ENCODE measurements at regions not wholly inside any gene's neighbourhood (a gene's known extent, or its start where the extent isn't known, plus 50 kb on each side); places are given as distances from the start of the nearest gene placed in this dataset.

GRCh38 chr18:37654731-37655369 is 89.3 kb upstream of the CELF4 start:
- BruUV-seq (replicated peaks): no TSS peak
- intact Hi-C loops (cut with micrococcal nuclease; ENCODE audit: unreplicated experiment): no loop called here

GRCh38 chr18:37654034-37654433 is 88.4 kb upstream of the CELF4 start:
- H3K9me2 ChIP-seq (ENCODE audit: insufficient read depth, low read length): no peaks in the 10 kb centered on the region
- no peak overlapping the region for H2AFZ ChIP-seq (ENCODE audit: low read length)
- H3K4me1 ChIP-seq (ENCODE audit: insufficient read depth, low read length, poor library complexity, severe bottlenecking): no peaks in the 10 kb centered on the region
- H3K79me2 ChIP-seq (ENCODE audit: insufficient read depth, low read depth, low read length): no peaks in the 10 kb centered on the region
- intact Hi-C loops (cut with micrococcal nuclease; ENCODE audit: unreplicated experiment): no loop called here
- TF ChIP-seq EZH2phosphoT487 (IDR thresholded peaks at IDR 0.05; ENCODE audit: borderline replicate concordance, low read depth, low read length) (no peak), CTCF (conservative IDR thresholded peaks at IDR 0.05; ENCODE audit: low read length) (no peak)
- H3K4me3 ChIP-seq (ENCODE audit: low read depth, low read length, poor library complexity, severe bottlenecking): no peak overlapping the region
- no peak for DNase-seq (ENCODE audit: low spot score)
- CTCF ChIA-PET (ENCODE audit: unreplicated experiment): no interaction called here
- H3K27ac ChIP-seq (ENCODE audit: low read depth, low read length, poor library complexity, severe bottlenecking): no peak overlapping the region
- H3K36me3 ChIP-seq (ENCODE audit: insufficient read depth, low read length): no peaks in the 10 kb centered on the region
- BruUV-seq (replicated peaks): no TSS peak
- POLR2A ChIA-PET: no interaction called here
- H3K4me2 ChIP-seq (ENCODE audit: low read length): no peak overlapping the region
- H3K9me3 ChIP-seq (ENCODE audit: low read length): no peaks in the 10 kb centered on the region
- no peaks in the 10 kb centered on the region for H4K20me1 ChIP-seq (ENCODE audit: insufficient read depth, low read length)

More at GRCh38 chr18:37654731-37655369, 89.3 kb upstream of the CELF4 start:
- no peak overlapping the region for H3K4me3 ChIP-seq (ENCODE audit: low read depth, low read length, poor library complexity, severe bottlenecking)
- H3K4me1 ChIP-seq (ENCODE audit: insufficient read depth, low read length, poor library complexity, severe bottlenecking): no peaks in the 10 kb centered on the region
- CTCF ChIA-PET (ENCODE audit: unreplicated experiment): no interaction called here
- H3K36me3 ChIP-seq (ENCODE audit: insufficient read depth, low read length): no peaks in the 10 kb centered on the region
- TF ChIP-seq CTCF (conservative IDR thresholded peaks at IDR 0.05; ENCODE audit: low read length) (no peak), EZH2phosphoT487 (IDR thresholded peaks at IDR 0.05; ENCODE audit: borderline replicate concordance, low read depth, low read length) (no peak)
- H4K20me1 ChIP-seq (ENCODE audit: insufficient read depth, low read length): no peaks in the 10 kb centered on the region
- no peak overlapping the region for H2AFZ ChIP-seq (ENCODE audit: low read length)
- no peak overlapping the region for H3K27ac ChIP-seq (ENCODE audit: low read depth, low read length, poor library complexity, severe bottlenecking)
- no peaks in the 10 kb centered on the region for H3K79me2 ChIP-seq (ENCODE audit: insufficient read depth, low read depth, low read length)
- no peak overlapping the region for H3K4me2 ChIP-seq (ENCODE audit: low read length)
- no peaks in the 10 kb centered on the region for H3K9me3 ChIP-seq (ENCODE audit: low read length)
- no peak for DNase-seq (ENCODE audit: low spot score)
- POLR2A ChIA-PET: no interaction called here
- H3K9me2 ChIP-seq (ENCODE audit: insufficient read depth, low read length): no peaks in the 10 kb centered on the region

- H3K4me1 ChIP-seq (ENCODE audit: insufficient read depth, low read length, poor library complexity, severe bottlenecking): no peaks in the 10 kb centered on the region
- BruUV-seq (replicated peaks): no TSS peak
- no peak overlapping the region for H3K4me3 ChIP-seq (ENCODE audit: low read depth, low read length, poor library complexity, severe bottlenecking)
- H3K27ac ChIP-seq (ENCODE audit: low read depth, low read length, poor library complexity, severe bottlenecking): no peak overlapping the region
- no peak for DNase-seq (ENCODE audit: low spot score)
- no peaks in the 10 kb centered on the region for H3K36me3 ChIP-seq (ENCODE audit: insufficient read depth, low read length)
- no peak overlapping the region for H2AFZ ChIP-seq (ENCODE audit: low read length)
- ChIA-PET POLR2A (no interaction called here), CTCF (ENCODE audit: unreplicated experiment) (no interaction called here)
- no peaks in the 10 kb centered on the region for H3K9me3 ChIP-seq (ENCODE audit: low read length)
- TF ChIP-seq CTCF (conservative IDR thresholded peaks at IDR 0.05; ENCODE audit: low read length) (no peak), EZH2phosphoT487 (IDR thresholded peaks at IDR 0.05; ENCODE audit: borderline replicate concordance, low read depth, low read length) (no peak)
- intact Hi-C loops (cut with micrococcal nuclease; ENCODE audit: unreplicated experiment): no loop called here
- H3K9me2 ChIP-seq (ENCODE audit: insufficient read depth, low read length): no peaks in the 10 kb centered on the region
- H3K4me2 ChIP-seq (ENCODE audit: low read length): no peak overlapping the region
- no peaks in the 10 kb centered on the region for H4K20me1 ChIP-seq (ENCODE audit: insufficient read depth, low read length)
- H3K79me2 ChIP-seq (ENCODE audit: insufficient read depth, low read depth, low read length): no peaks in the 10 kb centered on the region
Measured at GRCh38 chr18:37653618-37654017, 88.0 kb upstream of the CELF4 start.
